HepG2 (cell line): ENCODE measurements at regions not wholly inside any gene's neighbourhood (a gene's known extent, or its start where the extent isn't known, plus 50 kb on each side); places are given as distances from the start of the nearest gene placed in this dataset.

Source experiments
- ATAC-seq: fragments of 200-7000 bp; cut with Tn5 transposase; 3 replicates; pipeline ENCODE4 v1.9.1; 2020; ENCODE audit warnings: mild to moderate bottlenecking, moderate library complexity
- BruUV-seq: library from RNA; stranded (reverse); fragments of 400-500 nt; replicated peaks from 2 replicates; lab custom pipeline; 2021; lab: Mats Ljungman, UMichigan
- CTCF ChIA-PET: fragments of 300-600 bp; formaldehyde crosslinking; extraction: SDS; loops from one replicate; lab custom pipeline; 2021; ENCODE audit warnings: low total read pairs, inconsistent platforms, low intra/inter-chr PET ratio; lab: Yijun Ruan, JAX
- POLR2A ChIA-PET: fragments of 350-600 bp; sonication (Branson Sonifier 250); formaldehyde crosslinking; loops from one replicate; lab custom pipeline; 2020; ENCODE audit warnings: antibody characterized with exemption, inconsistent platforms; lab: Yijun Ruan, JAX
- DNase-seq: peaks from one replicate; pipeline ENCODE4 v3.0.0-alpha.2; 2015; ENCODE audit warnings: low spot score
- FAIRE-seq: peaks from 3 replicates; lab custom pipeline; 2011; peaks lifted over from hg19 to GRCh38; lab: Jason Lieb, UNC
- H2AFZ ChIP-seq: one replicate; pipeline ENCODE4 v1.6.1; 2011; ENCODE audit warnings: low read length, inconsistent platforms
- H3K27ac ChIP-seq: fragments of 300-600 bp; 3 replicates; pipeline ENCODE4 v1.8.0; 2011; ENCODE audit warnings: mixed run types, mild to moderate bottlenecking, mixed read lengths, low read length, inconsistent platforms; ENCODE audit not compliant: insufficient read depth; ENCODE audit errors: extremely low read length
- H3K27me3 ChIP-seq, 2 experiments: fragments of 200-600 bp in 1 of 2; 2 replicates in 1 of 2; 3 replicates in 1 of 2; pipeline versions ENCODE4 v1.6.0 to v1.8.0; 2011; ENCODE audit warnings: low read length in 2 of 2, mild to moderate bottlenecking in 2 of 2, moderate library complexity in 2 of 2, inconsistent platforms in 1 of 2; ENCODE audit not compliant: insufficient read depth in 2 of 2, control insufficient read depth in 1 of 2
- H3K36me3 ChIP-seq, 2 experiments: fragments of 200-600 bp in 1 of 2; replicated peaks in 1 of 2; 2 replicates in 1 of 2; 3 replicates in 1 of 2; pipeline versions ENCODE4 v1.5.1 to v1.8.0; 2011; ENCODE audit warnings: low read length in 2 of 2, inconsistent platforms in 1 of 2; ENCODE audit not compliant: insufficient read depth in 2 of 2, control insufficient read depth in 1 of 2
- H3K4me1 ChIP-seq: 2 replicates; pipeline ENCODE4 v1.5.1; 2012; ENCODE audit warnings: low read length, inconsistent platforms; ENCODE audit not compliant: insufficient read depth
- H3K4me2 ChIP-seq: 2 replicates; pipeline ENCODE4 v1.6.0; 2011; ENCODE audit warnings: low read depth, low read length, inconsistent platforms
- H3K4me3 ChIP-seq, 3 experiments: fragments of 200-600 bp in 1 of 3; sonication (generic), shearing (Covaris generic) in 1 of 3; replicated peaks in 1 of 3; 2 replicates each; pipeline ENCODE4 v1.5.1; 2011 to 2016; ENCODE audit warnings: low read length in 3 of 3, inconsistent platforms in 2 of 3, low read depth in 2 of 3, mild to moderate bottlenecking in 2 of 3, control low read depth in 1 of 3, mixed read lengths in 1 of 3; ENCODE audit not compliant: insufficient read depth in 1 of 3
- H3K79me2 ChIP-seq: one replicate; pipeline ENCODE4 v1.6.1; 2011; ENCODE audit warnings: low read length, inconsistent platforms; ENCODE audit not compliant: insufficient read depth
- H3K9ac ChIP-seq: 2 replicates; pipeline ENCODE4 v1.6.0; 2011; ENCODE audit warnings: mild to moderate bottlenecking, low read depth, low read length, inconsistent platforms; ENCODE audit not compliant: insufficient read depth
- H3K9me3 ChIP-seq: 2 replicates; pipeline ENCODE4 v1.5.1; 2012; ENCODE audit warnings: mild to moderate bottlenecking, low read length
- H4K20me1 ChIP-seq: 2 replicates; pipeline ENCODE4 v1.6.0; 2011; ENCODE audit warnings: inconsistent platforms, mild to moderate bottlenecking, low read length, moderate library complexity; ENCODE audit not compliant: insufficient read depth
- ATF7 ChIP-seq, 2 experiments: fragments of 450-650 bp in 1 of 2; sonication (generic) in 1 of 2; formaldehyde crosslinking in 1 of 2; IDR thresholded peaks; 2 replicates each; pipeline versions ENCODE4 v1.4.0 to v1.6.1; 2016 to 2020; ENCODE audit warnings: antibody characterized with exemption in 1 of 2, mild to moderate bottlenecking in 1 of 2, missing genetic modification reagents in 1 of 2
- CBFB ChIP-seq: sonication (generic); formaldehyde crosslinking; IDR thresholded peaks from 2 replicates; pipeline ENCODE4 v1.4.0; 2020; ENCODE audit warnings: missing genetic modification reagents
- CEBPB ChIP-seq: IDR thresholded peaks from 2 replicates; pipeline ENCODE4 v1.6.1; 2011; ENCODE audit warnings: low read depth, low read length, improper control_type of control experiment, borderline replicate concordance
- FOXM1 ChIP-seq: sonication (generic); formaldehyde crosslinking; IDR thresholded peaks from 2 replicates; pipeline ENCODE4 v1.5.0; 2020; ENCODE audit warnings: missing genetic modification reagents
- GABPA ChIP-seq, 2 experiments: IDR thresholded peaks; 2 replicates each; pipeline ENCODE4 v1.6.1; 2011 to 2016; ENCODE audit warnings: low read depth in 2 of 2, low read length in 1 of 2, missing biosample characterization in 1 of 2, missing genetic modification characterization in 1 of 2
- HMGA1 ChIP-seq: sonication (generic); formaldehyde crosslinking; conservative IDR thresholded peaks from 2 replicates; pipeline ENCODE4 v1.4.0; 2020; ENCODE audit warnings: missing genetic modification reagents
- MIER2 ChIP-seq: IDR thresholded peaks from 2 replicates; pipeline ENCODE4 v1.6.1; 2016; ENCODE audit warnings: missing biosample characterization, missing genetic modification reagents
- PATZ1 ChIP-seq: sonication (generic); formaldehyde crosslinking; IDR thresholded peaks from 2 replicates; pipeline ENCODE4 v1.4.0; 2020; ENCODE audit warnings: missing genetic modification reagents
- SMYD3 ChIP-seq: sonication (generic); formaldehyde crosslinking; IDR thresholded peaks from 2 replicates; pipeline ENCODE4 v1.8.1; 2023; ENCODE audit warnings: mild to moderate bottlenecking, missing genetic modification reagents
- ZSCAN31 ChIP-seq: sonication (generic); formaldehyde crosslinking; IDR thresholded peaks from 2 replicates; pipeline ENCODE4 v1.5.0; 2020; ENCODE audit warnings: low read depth, mild to moderate bottlenecking, missing genetic modification reagents
- WGBS: methylation state at CpG from one replicate; pipeline ENCODE4 v1.1.6; 2017; ENCODE audit warnings: low lambda C conversion rate; 5-methylcytosine and 5-hydroxymethylcytosine counted together
- in situ Hi-C: cut with HindIII; loops from 2 replicates; pipeline ENCODE4 v1.10.0; 2017; ENCODE audit warnings: low pct_unique_long_range_greater_than_20kb; ENCODE audit not compliant: extremely low pct_ligation_motif_present
- intact Hi-C: fragments of 100-400 bp; cut with micrococcal nuclease; formaldehyde crosslinking; loops from one replicate; pipeline ENCODE4 v1.10.0; 2022; ENCODE audit not compliant: unreplicated experiment

- CTCF ChIA-PET, result no interaction called here
- Histone ChIP-seq H2AFZ (no peak overlapping the region), H3K36me3 (no peaks in the 10 kb centered on the region)
- peak; percentile 19; the same call in 1 of the 2 replicates for TF ChIP-seq CEBPB
- no peak for TF ChIP-seq PATZ1
- TF ChIP-seq ATF7 (IDR thresholded peaks at IDR 0.05), result peak; percentile 25; the same call in 1 of the 2 replicates
- no peak for TF ChIP-seq ATF7 (CRISPR knock-in tag; IDR thresholded peaks at IDR 0.05)
- TF ChIP-seq, all 625 proteins: peak for 2
- Histone ChIP-seq H3K9ac (no peak overlapping the region), H3K27ac (no peak overlapping the region), H3K4me3 (no peak overlapping the region), H4K20me1 (no peaks in the 10 kb centered on the region), H3K9me3 (no peaks in the 10 kb centered on the region), H3K4me1 (no peaks in the 10 kb centered on the region), H3K79me2 (no peaks in the 10 kb centered on the region), H3K27me3 (no peaks in the 10 kb centered on the region), H3K4me2 (no peak overlapping the region)
- intact Hi-C loops (no loop called here), in situ Hi-C loops (no loop called here)
- no peak for FAIRE-seq
- no peak for DNase-seq
- 0% methylated on average over 2 of the region's 2 CpGs for WGBS
- no TSS peak for BruUV-seq
- POLR2A ChIA-PET, result no interaction called here
- ATAC-seq, result no peak
Observed at GRCh38 chr5:159638954-159639559, 277.2 kb upstream of the ADRA1B start.

- Histone ChIP-seq H3K27me3 (no peaks in the 10 kb centered on the region), H3K27ac (no peak overlapping the region), H3K4me2 (no peak overlapping the region), H3K36me3 (no peaks in the 10 kb centered on the region), H3K79me2 (no peaks in the 10 kb centered on the region), H3K9ac (no peak overlapping the region), H3K9me3 (no peaks in the 10 kb centered on the region), H3K4me1 (no peaks in the 10 kb centered on the region), H3K4me3 (no peak overlapping the region), H2AFZ (no peak overlapping the region), H4K20me1 (no peaks in the 10 kb centered on the region)
- no TSS peak for BruUV-seq
- in situ Hi-C loops (no loop called here), intact Hi-C loops (no loop called here)
- ATAC-seq (no peak), FAIRE-seq (no peak), DNase-seq (no peak)
- ChIA-PET POLR2A (no interaction called here), CTCF (no interaction called here)
- 2% methylated on average over 3 of the region's 3 CpGs for WGBS
- TF ChIP-seq CBFB (CRISPR knock-in tag), result no peak
- TF ChIP-seq GABPA (IDR thresholded peaks at IDR 0.05; ENCODE audit: low read depth, low read length), result no peak
- TF ChIP-seq GABPA (CRISPR knock-in tag; IDR thresholded peaks at IDR 0.05; ENCODE audit: low read depth), result no peak
- TF ChIP-seq MIER2, result no peak
- no peak for TF ChIP-seq SMYD3 (CRISPR knock-in tag)
- TF ChIP-seq HMGA1 (CRISPR knock-in tag), result no peak
- no peak for TF ChIP-seq FOXM1 (CRISPR knock-in tag)
- no peak for TF ChIP-seq ZSCAN31 (CRISPR knock-in tag)
Observed at GRCh38 chr5:159639590-159639989, 276.7 kb upstream of the ADRA1B start.
